A673 (cell line): ENCODE measurements at regions not wholly inside any gene's neighbourhood (a gene's known extent, or its start where the extent isn't known, plus 50 kb on each side); places are given as distances from the start of the nearest gene placed in this dataset.
"Not testable (repeated sequence)": the region's sequence is repeated elsewhere in the genome, so short reads cannot be mapped to it uniquely, and the experiment has no call there.

Source experiments
- BruUV-seq: library from RNA; stranded (reverse); fragments of 400-500 nt; replicated peaks from 2 replicates; lab custom pipeline; 2021; lab: Mats Ljungman, UMichigan
- CTCF ChIA-PET: fragments of 300-600 bp; sonication (Branson Sonifier 250); formaldehyde crosslinking; loops from one replicate; lab custom pipeline; 2022; ENCODE audit warnings: antibody characterized with exemption; lab: Charles Lee
- POLR2A ChIA-PET: fragments of 300-600 bp; sonication (Branson Sonifier 250); formaldehyde crosslinking; loops from one replicate; lab custom pipeline; 2022; ENCODE audit warnings: antibody characterized with exemption; ENCODE audit not compliant: low non-redundant PET; lab: Charles Lee
- DNase-seq: peaks from one replicate; pipeline ENCODE4 v3.0.0-alpha.2; 2015; ENCODE audit warnings: low spot score
- H3K27ac ChIP-seq: fragments of 200-600 bp; sonication (generic); 2 replicates; pipeline ENCODE4 v1.5.1; 2016; ENCODE audit warnings: mixed run types, low read depth, mild to moderate bottlenecking, mixed read lengths, antibody characterized with exemption, low read length; ENCODE audit not compliant: poor library complexity, severe bottlenecking
- H3K27me3 ChIP-seq: fragments of 200-600 bp; sonication (generic); replicated peaks from 2 replicates; pipeline ENCODE4 v1.6.1; 2017; ENCODE audit warnings: mixed run types, low read depth, mild to moderate bottlenecking, mixed read lengths, antibody characterized with exemption, low read length; ENCODE audit not compliant: insufficient read depth, poor library complexity
- H3K36me3 ChIP-seq: fragments of 200-600 bp; sonication (generic); 2 replicates; pipeline ENCODE4 v1.6.1; 2016; ENCODE audit warnings: mixed run types, mild to moderate bottlenecking, mixed read lengths, antibody characterized with exemption, low read length; ENCODE audit not compliant: insufficient read depth, poor library complexity, severe bottlenecking
- H3K4me1 ChIP-seq: fragments of 200-600 bp; sonication (generic); 2 replicates; pipeline ENCODE4 v1.6.1; 2017; ENCODE audit warnings: mixed run types, mild to moderate bottlenecking, mixed read lengths, antibody characterized with exemption, low read length; ENCODE audit not compliant: insufficient read depth, poor library complexity, severe bottlenecking
- H3K4me3 ChIP-seq: fragments of 200-600 bp; sonication (generic); 2 replicates; pipeline ENCODE4 v1.5.1; 2016; ENCODE audit warnings: low read depth, mixed run types, mild to moderate bottlenecking, mixed read lengths, low read length; ENCODE audit not compliant: poor library complexity, severe bottlenecking
- H3K9me3 ChIP-seq: fragments of 200-600 bp; sonication (generic); 2 replicates; pipeline ENCODE4 v1.6.1; 2016; ENCODE audit warnings: mixed run types, low read depth, mild to moderate bottlenecking, mixed read lengths, antibody characterized with exemption, low read length; ENCODE audit not compliant: poor library complexity, severe bottlenecking
- EZH2 ChIP-seq: fragments of 200-600 bp; sonication (generic); IDR thresholded peaks from 2 replicates; pipeline ENCODE4 v1.6.1; 2017; ENCODE audit warnings: borderline replicate concordance, low read depth, mild to moderate bottlenecking, mixed read lengths, antibody characterized with exemption, low read length; ENCODE audit not compliant: poor library complexity, severe bottlenecking
- intact Hi-C: fragments of 100-400 bp; cut with micrococcal nuclease; formaldehyde crosslinking; loops from one replicate; pipeline ENCODE4 v1.10.0; 2022; ENCODE audit not compliant: unreplicated experiment
- TF ChIP-seq, protein P1 (sequence below): fragments of 300-800, 200-600 bp; sonication (generic); conservative IDR thresholded peaks from 2 replicates; pipeline ENCODE4 v1.5.1; 2017; ENCODE audit warnings: low read depth, mild to moderate bottlenecking, antibody characterized with exemption, low read length, moderate library complexity, mixed read lengths

DNA sequence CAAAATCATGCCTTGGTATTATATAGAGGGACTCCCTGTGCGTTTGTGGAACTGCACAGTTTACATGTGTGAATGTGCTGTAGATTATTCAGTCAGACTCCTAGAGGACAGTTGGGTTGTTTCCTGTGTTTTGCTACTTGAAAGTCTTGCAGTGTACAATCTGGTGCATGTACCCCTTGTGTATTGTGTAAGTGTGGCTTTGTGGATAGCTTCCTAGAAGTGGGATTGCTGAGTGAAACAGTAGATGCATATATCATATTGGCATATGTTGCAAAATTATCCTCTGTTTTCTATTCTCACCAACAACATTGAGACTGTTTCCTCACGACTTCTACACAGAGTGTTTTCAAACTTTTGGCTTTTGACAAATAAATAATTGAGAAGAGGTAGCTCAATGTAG is 263.7 kb downstream of the MAP2K6 start:
- POLR2A ChIA-PET: no interaction called here

DNA sequence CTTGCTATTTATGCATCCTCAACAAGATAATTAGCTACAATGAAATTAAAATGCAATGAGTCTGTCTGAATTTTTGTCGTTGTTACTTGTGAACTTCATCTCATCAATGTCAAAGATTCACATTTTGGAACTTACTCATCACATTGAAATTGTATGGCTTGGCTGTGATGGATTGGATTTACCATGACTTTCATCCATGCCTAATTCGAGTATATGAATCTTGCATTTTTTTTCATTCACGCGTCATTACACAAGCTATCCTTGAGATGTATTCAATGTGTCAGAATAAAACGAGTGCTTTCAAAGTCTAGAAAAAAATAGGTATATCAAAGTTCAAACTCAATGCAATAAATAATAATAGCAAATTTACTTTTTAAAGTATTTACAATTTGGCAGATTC is 265.3 kb downstream of the MAP2K6 start:
- Histone ChIP-seq H3K27ac (no peak overlapping the region), H3K4me3 (no peak overlapping the region), H3K36me3 (no peaks in the 10 kb centered on the region), H3K4me1 (no peaks in the 10 kb centered on the region), H3K27me3 (peaks cover 6% of the 10 kb centered on the region), H3K9me3 (no peaks in the 10 kb centered on the region)
- no peak for TF ChIP-seq EZH2
- TF ChIP-seq, protein P1, sequence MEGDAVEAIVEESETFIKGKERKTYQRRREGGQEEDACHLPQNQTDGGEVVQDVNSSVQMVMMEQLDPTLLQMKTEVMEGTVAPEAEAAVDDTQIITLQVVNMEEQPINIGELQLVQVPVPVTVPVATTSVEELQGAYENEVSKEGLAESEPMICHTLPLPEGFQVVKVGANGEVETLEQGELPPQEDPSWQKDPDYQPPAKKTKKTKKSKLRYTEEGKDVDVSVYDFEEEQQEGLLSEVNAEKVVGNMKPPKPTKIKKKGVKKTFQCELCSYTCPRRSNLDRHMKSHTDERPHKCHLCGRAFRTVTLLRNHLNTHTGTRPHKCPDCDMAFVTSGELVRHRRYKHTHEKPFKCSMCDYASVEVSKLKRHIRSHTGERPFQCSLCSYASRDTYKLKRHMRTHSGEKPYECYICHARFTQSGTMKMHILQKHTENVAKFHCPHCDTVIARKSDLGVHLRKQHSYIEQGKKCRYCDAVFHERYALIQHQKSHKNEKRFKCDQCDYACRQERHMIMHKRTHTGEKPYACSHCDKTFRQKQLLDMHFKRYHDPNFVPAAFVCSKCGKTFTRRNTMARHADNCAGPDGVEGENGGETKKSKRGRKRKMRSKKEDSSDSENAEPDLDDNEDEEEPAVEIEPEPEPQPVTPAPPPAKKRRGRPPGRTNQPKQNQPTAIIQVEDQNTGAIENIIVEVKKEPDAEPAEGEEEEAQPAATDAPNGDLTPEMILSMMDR: no peak
- BruUV-seq: no TSS peak
- intact Hi-C loops: no loop called here
- POLR2A ChIA-PET: no interaction called here
- no peak for DNase-seq
- CTCF ChIA-PET: no interaction called here

More for the DNA sequence above, 263.7 kb downstream of the MAP2K6 start:
- no peak overlapping the region for H3K27ac ChIP-seq
- no peak overlapping the region for H3K4me3 ChIP-seq
- DNase-seq: no peak
- CTCF ChIA-PET: no interaction called here
- BruUV-seq: no TSS peak
- no peaks in the 10 kb centered on the region for H3K9me3 ChIP-seq
- intact Hi-C loops: no loop called here
- peaks cover 6% of the 10 kb centered on the region for H3K27me3 ChIP-seq
- TF ChIP-seq EZH2: no peak
- no peaks in the 10 kb centered on the region for H3K36me3 ChIP-seq
- H3K4me1 ChIP-seq: no peaks in the 10 kb centered on the region

DNA sequence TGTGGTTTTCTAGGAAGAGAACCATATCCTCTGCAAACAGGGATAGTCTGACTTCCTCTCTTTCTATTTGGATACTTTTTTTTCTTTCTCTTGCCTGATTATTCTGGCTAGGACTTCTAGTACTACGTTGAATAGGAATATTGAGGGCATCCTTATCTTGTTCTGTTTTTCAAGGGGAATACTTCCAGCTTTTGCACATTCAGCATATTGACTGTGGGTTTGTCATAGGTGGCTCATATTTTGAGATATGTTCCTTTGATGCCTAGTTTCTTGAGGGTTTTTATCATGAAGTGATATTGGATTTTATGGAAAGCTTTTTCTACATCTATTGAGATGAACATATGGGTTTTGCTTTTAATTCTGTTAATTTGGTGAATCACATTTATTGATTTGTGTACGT is 269.8 kb downstream of the MAP2K6 start:
- no TSS peak for BruUV-seq
- no peak for DNase-seq
- Histone ChIP-seq H3K4me3 (no peak overlapping the region), H3K27me3 (no peaks in the 10 kb centered on the region), H3K4me1 (no peaks in the 10 kb centered on the region), H3K9me3 (no peaks in the 10 kb centered on the region), H3K36me3 (no peaks in the 10 kb centered on the region), H3K27ac (no peak overlapping the region)
- intact Hi-C loops: no loop called here
- ChIA-PET CTCF (no interaction called here), POLR2A (no interaction called here)
- TF ChIP-seq, protein P1: no peak
- TF ChIP-seq EZH2: no peak

DNA sequence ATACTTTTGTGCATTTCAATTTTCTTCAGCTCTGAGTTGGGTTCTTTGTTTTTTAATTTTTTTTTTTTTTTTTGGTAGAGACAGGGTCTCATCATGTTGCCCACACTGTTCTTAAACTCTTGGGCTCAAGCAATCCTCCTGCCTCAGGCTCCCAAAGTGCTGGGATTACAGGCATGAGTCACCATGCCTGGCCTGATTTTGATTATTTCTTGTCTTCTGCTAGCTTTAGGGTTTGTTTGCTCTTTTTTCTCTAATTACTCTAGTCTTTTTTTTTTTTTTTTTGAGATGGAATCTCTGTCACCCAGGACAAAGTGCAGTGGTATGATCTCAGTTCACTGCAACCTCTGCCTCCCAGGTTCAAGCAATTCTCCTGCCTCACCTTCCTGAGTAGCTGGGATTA is 270.7 kb downstream of the MAP2K6 start:
- H3K4me3 ChIP-seq, DNase-seq, H3K36me3 ChIP-seq, POLR2A ChIA-PET, CTCF ChIA-PET, H3K9me3 ChIP-seq, H3K4me1 ChIP-seq, H3K27me3 ChIP-seq, BruUV-seq, intact Hi-C loops, H3K27ac ChIP-seq: not testable (repeated sequence)
